ENCODE measurements at regions not wholly inside any gene's neighbourhood (a gene's known extent, or its start where the extent isn't known, plus 50 kb on each side); places are given as distances from the start of the nearest gene placed in this dataset.

DNA sequence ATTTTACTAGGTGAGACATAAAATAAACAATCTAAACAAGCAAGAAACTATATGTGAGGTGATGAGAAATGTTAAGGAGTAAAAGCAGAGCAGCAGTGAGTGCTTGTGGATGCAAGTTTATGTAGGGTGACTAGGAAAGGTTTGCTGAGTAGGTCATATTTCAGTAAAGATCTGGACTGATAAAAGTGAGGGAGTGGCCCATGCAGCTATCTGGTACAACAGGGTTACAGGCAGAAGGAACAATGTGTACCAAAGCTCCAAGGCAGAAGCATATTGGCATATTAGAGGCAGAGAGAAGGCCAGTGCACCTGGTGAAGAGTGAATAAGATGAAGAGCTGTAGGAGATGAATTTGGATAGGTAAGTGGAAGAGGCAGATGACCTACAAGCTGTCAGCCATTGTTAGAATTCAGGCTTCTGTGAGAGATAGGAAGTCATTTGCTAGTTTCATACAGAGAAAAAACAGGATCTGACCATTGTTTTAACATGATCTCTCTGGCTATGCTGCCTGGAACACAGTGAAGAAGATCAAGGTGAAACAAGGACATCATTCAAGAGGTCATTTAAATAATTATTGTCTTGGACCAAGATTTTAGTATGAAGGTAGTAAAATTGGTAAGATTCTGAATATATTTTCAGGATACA is 274.6 kb downstream of the ANKRD50 start:
- TF ChIP-seq CTCF (IDR thresholded peaks at IDR 0.05) (no peak), POLR2A (IDR thresholded peaks at IDR 0.05) (no peak), POLR2AphosphoS5 (IDR thresholded peaks at IDR 0.05) (no peak), EP300 (IDR thresholded peaks at IDR 0.05) (no peak)

All from upper lobe of left lung (tissue), 4 donors.